ENCODE measurements at regions not wholly inside any gene's neighbourhood (a gene's known extent, or its start where the extent isn't known, plus 50 kb on each side); places are given as distances from the start of the nearest gene placed in this dataset.

GRCh38 chr15:93460717-93461116 is 371.7 kb upstream of the RGMA start:
- TF ChIP-seq CTCF (IDR thresholded peaks at IDR 0.05) (no peak), POLR2A (IDR thresholded peaks at IDR 0.05) (no peak)
